Activated naive CD8-positive, alpha-beta T cell treated with anti-CD3 and anti-CD28 coated beads, Interleukin-2, amount 50 U/mL, for 24 hours (primary cell): ENCODE measurements at regions not wholly inside any gene's neighbourhood (a gene's known extent, or its start where the extent isn't known, plus 50 kb on each side); places are given as distances from the start of the nearest gene placed in this dataset.

Experiments used
- ATAC-seq: fragments of 150-1000 bp; cut with Tn5 transposase; one replicate; pipeline ENCODE4 v1.10.0; 2021
- DNase-seq: peaks from one replicate; pipeline ENCODE4 v3.0.0; 2021
- H3K27ac Mint-ChIP-seq: one replicate; pipeline ENCODE4 v1.8.0; 2021; ENCODE audit warnings: mild to moderate bottlenecking, mixed read lengths
- H3K27me3 Mint-ChIP-seq: one replicate; pipeline ENCODE4 v1.8.0; 2021; ENCODE audit warnings: mixed read lengths
- H3K36me3 Mint-ChIP-seq: one replicate; pipeline ENCODE4 v1.8.0; 2021; ENCODE audit warnings: low read depth, mixed read lengths
- H3K4me1 Mint-ChIP-seq: one replicate; pipeline ENCODE4 v1.8.0; 2021; ENCODE audit warnings: mixed read lengths
- H3K4me3 Mint-ChIP-seq: one replicate; pipeline ENCODE4 v1.8.0; 2021; ENCODE audit warnings: mild to moderate bottlenecking, moderate library complexity, mixed read lengths
- H3K9me3 Mint-ChIP-seq: one replicate; pipeline ENCODE4 v1.8.0; 2021; ENCODE audit warnings: mixed read lengths

GRCh38 chr12:90170740-90171139 lies 462.1 kb upstream of the ATP2B1 start:
- ATAC-seq (no peak), DNase-seq (no peak)
- no peaks in the 10 kb centered on the region for H3K9me3 Mint-ChIP-seq

GRCh38 chr12:90167518-90168208 lies 459.0 kb upstream of the ATP2B1 start:
- ATAC-seq: no peak
- Mint-ChIP-seq H3K9me3 (no peaks in the 10 kb centered on the region), H3K4me1 (no peaks in the 10 kb centered on the region), H3K4me3 (no peak overlapping the region), H3K27ac (no peak overlapping the region), H3K27me3 (peaks cover 6% of the 10 kb centered on the region), H3K36me3 (no peaks in the 10 kb centered on the region)
- no peak for DNase-seq

More at GRCh38 chr12:90170740-90171139, 462.1 kb upstream of the ATP2B1 start:
- no peaks in the 10 kb centered on the region for H3K36me3 Mint-ChIP-seq
- no peak overlapping the region for H3K27ac Mint-ChIP-seq
- H3K4me1 Mint-ChIP-seq: peaks cover 9% of the 10 kb centered on the region
- peaks cover 6% of the 10 kb centered on the region for H3K27me3 Mint-ChIP-seq
- no peak overlapping the region for H3K4me3 Mint-ChIP-seq

GRCh38 chr12:90166671-90167070 lies 458.0 kb upstream of the ATP2B1 start:
- no peak overlapping the region for H3K27ac Mint-ChIP-seq
- no peaks in the 10 kb centered on the region for H3K9me3 Mint-ChIP-seq
- no peaks in the 10 kb centered on the region for H3K36me3 Mint-ChIP-seq
- no peak overlapping the region for H3K4me3 Mint-ChIP-seq
- no peaks in the 10 kb centered on the region for H3K27me3 Mint-ChIP-seq
- DNase-seq (no peak), ATAC-seq (no peak)
- no peaks in the 10 kb centered on the region for H3K4me1 Mint-ChIP-seq

- ATAC-seq (no peak), DNase-seq (no peak)
- no peak overlapping the region for H3K4me3 Mint-ChIP-seq
- no peaks in the 10 kb centered on the region for H3K27me3 Mint-ChIP-seq
- H3K36me3 Mint-ChIP-seq: no peaks in the 10 kb centered on the region
- H3K4me1 Mint-ChIP-seq: no peaks in the 10 kb centered on the region
- H3K9me3 Mint-ChIP-seq: no peaks in the 10 kb centered on the region
- H3K27ac Mint-ChIP-seq: no peak overlapping the region
Measured at GRCh38 chr12:90166012-90166411, 457.4 kb upstream of the ATP2B1 start.

GRCh38 chr12:90163975-90164374 lies 455.3 kb upstream of the ATP2B1 start:
- peaks cover 5% of the 10 kb centered on the region for H3K27me3 Mint-ChIP-seq
- DNase-seq: no peak
- H3K27ac Mint-ChIP-seq: no peak overlapping the region
- no peaks in the 10 kb centered on the region for H3K4me1 Mint-ChIP-seq
- ATAC-seq: no peak
- no peaks in the 10 kb centered on the region for H3K9me3 Mint-ChIP-seq
- H3K4me3 Mint-ChIP-seq: no peak overlapping the region
- no peaks in the 10 kb centered on the region for H3K36me3 Mint-ChIP-seq

- Mint-ChIP-seq H3K27ac (no peak overlapping the region), H3K36me3 (no peaks in the 10 kb centered on the region), H3K27me3 (peaks cover 6% of the 10 kb centered on the region), H3K9me3 (no peaks in the 10 kb centered on the region), H3K4me1 (peaks cover 4% of the 10 kb centered on the region), H3K4me3 (no peak overlapping the region)
- DNase-seq (no peak), ATAC-seq (no peak)
Measured at GRCh38 chr12:90153827-90154226, 445.2 kb upstream of the ATP2B1 start.

- no peak for DNase-seq
- peak; percentile 20 for ATAC-seq
- peaks cover 4% of the 10 kb centered on the region for H3K4me1 Mint-ChIP-seq
- H3K36me3 Mint-ChIP-seq: no peaks in the 10 kb centered on the region
- H3K27ac Mint-ChIP-seq: peak overlapping the region; percentile 38
- peaks cover 6% of the 10 kb centered on the region for H3K27me3 Mint-ChIP-seq
- H3K4me3 Mint-ChIP-seq: no peak overlapping the region
- peaks cover 2% of the 10 kb centered on the region for H3K9me3 Mint-ChIP-seq
Measured at GRCh38 chr12:90152897-90153624, 444.4 kb upstream of the ATP2B1 start.

GRCh38 chr12:90151491-90152015 lies 442.9 kb upstream of the ATP2B1 start:
- ATAC-seq: no peak

GRCh38 chr12:90149453-90149852 lies 440.8 kb upstream of the ATP2B1 start:
- H3K4me1 Mint-ChIP-seq: peaks cover 4% of the 10 kb centered on the region
- H3K9me3 Mint-ChIP-seq: peaks cover 6% of the 10 kb centered on the region
- H3K36me3 Mint-ChIP-seq: no peaks in the 10 kb centered on the region
- DNase-seq (no peak), ATAC-seq (no peak)
- H3K4me3 Mint-ChIP-seq: no peak overlapping the region
- peaks cover 8% of the 10 kb centered on the region for H3K27me3 Mint-ChIP-seq
- no peak overlapping the region for H3K27ac Mint-ChIP-seq

More at GRCh38 chr12:90151491-90152015, 442.9 kb upstream of the ATP2B1 start:
- Mint-ChIP-seq H3K4me3 (no peak overlapping the region), H3K27me3 (peaks cover 8% of the 10 kb centered on the region), H3K9me3 (peaks cover 6% of the 10 kb centered on the region), H3K36me3 (no peaks in the 10 kb centered on the region), H3K27ac (no peak overlapping the region), H3K4me1 (peaks cover 4% of the 10 kb centered on the region)
- DNase-seq: no peak

GRCh38 chr12:90129366-90130030 lies 420.9 kb upstream of the ATP2B1 start:
- H3K9me3 Mint-ChIP-seq: no peaks in the 10 kb centered on the region
- H3K27ac Mint-ChIP-seq: no peak overlapping the region
- DNase-seq (no peak), ATAC-seq (no peak)
- H3K27me3 Mint-ChIP-seq: peaks cover 4% of the 10 kb centered on the region
- no peak overlapping the region for H3K4me3 Mint-ChIP-seq
- H3K36me3 Mint-ChIP-seq: no peaks in the 10 kb centered on the region
- H3K4me1 Mint-ChIP-seq: no peaks in the 10 kb centered on the region

- Mint-ChIP-seq H3K4me3 (no peak overlapping the region), H3K27ac (no peak overlapping the region), H3K36me3 (no peaks in the 10 kb centered on the region), H3K4me1 (no peaks in the 10 kb centered on the region), H3K27me3 (peaks cover 6% of the 10 kb centered on the region), H3K9me3 (no peaks in the 10 kb centered on the region)
- ATAC-seq (no peak), DNase-seq (no peak)
Measured at GRCh38 chr12:90128526-90128925, 419.9 kb upstream of the ATP2B1 start.

- Mint-ChIP-seq H3K36me3 (peaks cover 3% of the 10 kb centered on the region), H3K4me3 (no peak overlapping the region), H3K27ac (no peak overlapping the region), H3K9me3 (peaks cover 5% of the 10 kb centered on the region), H3K4me1 (no peaks in the 10 kb centered on the region), H3K27me3 (peaks cover 6% of the 10 kb centered on the region)
- ATAC-seq: no peak
- DNase-seq: no peak
Measured at GRCh38 chr12:90126125-90126524, 417.5 kb upstream of the ATP2B1 start.

- Mint-ChIP-seq H3K27me3 (peaks cover 9% of the 10 kb centered on the region), H3K27ac (no peak overlapping the region), H3K36me3 (peaks cover 5% of the 10 kb centered on the region), H3K4me1 (no peaks in the 10 kb centered on the region), H3K4me3 (no peak overlapping the region), H3K9me3 (peaks cover 17% of the 10 kb centered on the region)
- ATAC-seq (no peak), DNase-seq (no peak)
Measured at GRCh38 chr12:90124914-90125313, 416.3 kb upstream of the ATP2B1 start.

- peaks cover 23% of the 10 kb centered on the region for H3K9me3 Mint-ChIP-seq
- no peak overlapping the region for H3K27ac Mint-ChIP-seq
- peaks cover 9% of the 10 kb centered on the region for H3K27me3 Mint-ChIP-seq
- H3K4me1 Mint-ChIP-seq: no peaks in the 10 kb centered on the region
- no peak for DNase-seq
- H3K36me3 Mint-ChIP-seq: peaks cover 7% of the 10 kb centered on the region
- H3K4me3 Mint-ChIP-seq: no peak overlapping the region
- no peak for ATAC-seq
Measured at GRCh38 chr12:90124289-90124688, 415.7 kb upstream of the ATP2B1 start.

- Mint-ChIP-seq H3K36me3 (peaks cover 9% of the 10 kb centered on the region), H3K27me3 (peaks cover 11% of the 10 kb centered on the region), H3K27ac (no peak overlapping the region), H3K4me3 (no peak overlapping the region), H3K4me1 (no peaks in the 10 kb centered on the region), H3K9me3 (peaks cover 31% of the 10 kb centered on the region)
- DNase-seq: no peak
- ATAC-seq: no peak
Measured at GRCh38 chr12:90122681-90123080, 414.0 kb upstream of the ATP2B1 start.
